HepG2 (cell line): ENCODE measurements at regions not wholly inside any gene's neighbourhood (a gene's known extent, or its start where the extent isn't known, plus 50 kb on each side); places are given as distances from the start of the nearest gene placed in this dataset.

Source experiments
- ATAC-seq: fragments of 200-7000 bp; cut with Tn5 transposase; 3 replicates; pipeline ENCODE4 v1.9.1; 2020; ENCODE audit warnings: mild to moderate bottlenecking, moderate library complexity
- BruUV-seq: library from RNA; stranded (reverse); fragments of 400-500 nt; replicated peaks from 2 replicates; lab custom pipeline; 2021; lab: Mats Ljungman, UMichigan
- CTCF ChIA-PET: fragments of 300-600 bp; formaldehyde crosslinking; extraction: SDS; loops from one replicate; lab custom pipeline; 2021; ENCODE audit warnings: low total read pairs, inconsistent platforms, low intra/inter-chr PET ratio; lab: Yijun Ruan, JAX
- POLR2A ChIA-PET: fragments of 350-600 bp; sonication (Branson Sonifier 250); formaldehyde crosslinking; loops from one replicate; lab custom pipeline; 2020; ENCODE audit warnings: antibody characterized with exemption, inconsistent platforms; lab: Yijun Ruan, JAX
- DNase-seq: peaks from one replicate; pipeline ENCODE4 v3.0.0-alpha.2; 2015; ENCODE audit warnings: low spot score
- FAIRE-seq: peaks from 3 replicates; lab custom pipeline; 2011; peaks lifted over from hg19 to GRCh38; lab: Jason Lieb, UNC
- H2AFZ ChIP-seq: one replicate; pipeline ENCODE4 v1.6.1; 2011; ENCODE audit warnings: low read length, inconsistent platforms
- H3K27ac ChIP-seq: fragments of 300-600 bp; 3 replicates; pipeline ENCODE4 v1.8.0; 2011; ENCODE audit warnings: mixed run types, mild to moderate bottlenecking, mixed read lengths, low read length, inconsistent platforms; ENCODE audit not compliant: insufficient read depth; ENCODE audit errors: extremely low read length
- H3K27me3 ChIP-seq, 2 experiments: fragments of 200-600 bp in 1 of 2; 2 replicates in 1 of 2; 3 replicates in 1 of 2; pipeline versions ENCODE4 v1.6.0 to v1.8.0; 2011; ENCODE audit warnings: low read length in 2 of 2, mild to moderate bottlenecking in 2 of 2, moderate library complexity in 2 of 2, inconsistent platforms in 1 of 2; ENCODE audit not compliant: insufficient read depth in 2 of 2, control insufficient read depth in 1 of 2
- H3K36me3 ChIP-seq, 2 experiments: fragments of 200-600 bp in 1 of 2; replicated peaks in 1 of 2; 2 replicates in 1 of 2; 3 replicates in 1 of 2; pipeline versions ENCODE4 v1.5.1 to v1.8.0; 2011; ENCODE audit warnings: low read length in 2 of 2, inconsistent platforms in 1 of 2; ENCODE audit not compliant: insufficient read depth in 2 of 2, control insufficient read depth in 1 of 2
- H3K4me1 ChIP-seq: 2 replicates; pipeline ENCODE4 v1.5.1; 2012; ENCODE audit warnings: low read length, inconsistent platforms; ENCODE audit not compliant: insufficient read depth
- H3K4me2 ChIP-seq: 2 replicates; pipeline ENCODE4 v1.6.0; 2011; ENCODE audit warnings: low read depth, low read length, inconsistent platforms
- H3K4me3 ChIP-seq, 3 experiments: fragments of 200-600 bp in 1 of 3; sonication (generic), shearing (Covaris generic) in 1 of 3; replicated peaks in 1 of 3; 2 replicates each; pipeline ENCODE4 v1.5.1; 2011 to 2016; ENCODE audit warnings: low read length in 3 of 3, inconsistent platforms in 2 of 3, low read depth in 2 of 3, mild to moderate bottlenecking in 2 of 3, control low read depth in 1 of 3, mixed read lengths in 1 of 3; ENCODE audit not compliant: insufficient read depth in 1 of 3
- H3K79me2 ChIP-seq: one replicate; pipeline ENCODE4 v1.6.1; 2011; ENCODE audit warnings: low read length, inconsistent platforms; ENCODE audit not compliant: insufficient read depth
- H3K9ac ChIP-seq: 2 replicates; pipeline ENCODE4 v1.6.0; 2011; ENCODE audit warnings: mild to moderate bottlenecking, low read depth, low read length, inconsistent platforms; ENCODE audit not compliant: insufficient read depth
- H3K9me3 ChIP-seq: 2 replicates; pipeline ENCODE4 v1.5.1; 2012; ENCODE audit warnings: mild to moderate bottlenecking, low read length
- H4K20me1 ChIP-seq: 2 replicates; pipeline ENCODE4 v1.6.0; 2011; ENCODE audit warnings: inconsistent platforms, mild to moderate bottlenecking, low read length, moderate library complexity; ENCODE audit not compliant: insufficient read depth
- FOXA3 ChIP-seq: IDR thresholded peaks from 2 replicates; pipeline ENCODE4 v1.6.1; 2016; ENCODE audit warnings: missing genetic modification reagents, missing compliant biosample characterization
- HES4 ChIP-seq: sonication (generic); formaldehyde crosslinking; IDR thresholded peaks from 2 replicates; pipeline ENCODE4 v1.9.0; 2021; ENCODE audit warnings: mild to moderate bottlenecking, missing genetic modification reagents, borderline replicate concordance
- HNRNPH1 ChIP-seq: fragments of 200-400 bp; formaldehyde crosslinking; optimal IDR thresholded peaks from 2 replicates; pipeline ENCODE3; 2017; ENCODE audit warnings: mild to moderate bottlenecking, low read depth, low read length
- HNRNPLL ChIP-seq: fragments of 200-400 bp; formaldehyde crosslinking; IDR thresholded peaks from 2 replicates; pipeline ENCODE4 v1.6.1; 2017; ENCODE audit warnings: mild to moderate bottlenecking, low read depth, low read length; ENCODE audit not compliant: poor library complexity, severe bottlenecking
- NFIC ChIP-seq: IDR thresholded peaks from 2 replicates; pipeline ENCODE4 v1.6.1; 2012; ENCODE audit warnings: mild to moderate bottlenecking, low read length, inconsistent platforms
- PPARG ChIP-seq: conservative IDR thresholded peaks from 2 replicates; pipeline ENCODE4 v1.6.1; 2016; ENCODE audit warnings: missing biosample characterization, missing genetic modification reagents
- SATB2 ChIP-seq: sonication (generic); formaldehyde crosslinking; IDR thresholded peaks from 2 replicates; pipeline ENCODE4 v1.5.0; 2020; ENCODE audit warnings: missing genetic modification reagents
- ZFX ChIP-seq: sonication (generic); formaldehyde crosslinking; IDR thresholded peaks from 2 replicates; pipeline ENCODE4 v1.4.0; 2020; ENCODE audit warnings: mild to moderate bottlenecking, low read depth, missing genetic modification reagents, moderate library complexity
- ZMAT3 ChIP-seq: sonication (generic); formaldehyde crosslinking; conservative IDR thresholded peaks from 2 replicates; pipeline ENCODE4 v1.7.0; 2021; ENCODE audit warnings: missing genetic modification reagents
- ZNF451 ChIP-seq: sonication (generic); formaldehyde crosslinking; IDR thresholded peaks from 2 replicates; pipeline ENCODE4 v1.5.0; 2020; ENCODE audit warnings: mild to moderate bottlenecking, missing genetic modification reagents
- ZNF549 ChIP-seq: sonication (generic); formaldehyde crosslinking; IDR thresholded peaks from 2 replicates; pipeline ENCODE4 v1.5.0; 2020; ENCODE audit warnings: missing genetic modification reagents
- WGBS: methylation state at CpG from one replicate; pipeline ENCODE4 v1.1.6; 2017; ENCODE audit warnings: low lambda C conversion rate; 5-methylcytosine and 5-hydroxymethylcytosine counted together
- in situ Hi-C: cut with HindIII; loops from 2 replicates; pipeline ENCODE4 v1.10.0; 2017; ENCODE audit warnings: low pct_unique_long_range_greater_than_20kb; ENCODE audit not compliant: extremely low pct_ligation_motif_present
- intact Hi-C: fragments of 100-400 bp; cut with micrococcal nuclease; formaldehyde crosslinking; loops from one replicate; pipeline ENCODE4 v1.10.0; 2022; ENCODE audit not compliant: unreplicated experiment
- TF ChIP-seq, protein P1 (sequence below): sonication (generic); formaldehyde crosslinking; IDR thresholded peaks from 2 replicates; pipeline ENCODE4 v1.5.1; 2020; ENCODE audit warnings: mild to moderate bottlenecking, missing genetic modification reagents, borderline replicate concordance

DNA sequence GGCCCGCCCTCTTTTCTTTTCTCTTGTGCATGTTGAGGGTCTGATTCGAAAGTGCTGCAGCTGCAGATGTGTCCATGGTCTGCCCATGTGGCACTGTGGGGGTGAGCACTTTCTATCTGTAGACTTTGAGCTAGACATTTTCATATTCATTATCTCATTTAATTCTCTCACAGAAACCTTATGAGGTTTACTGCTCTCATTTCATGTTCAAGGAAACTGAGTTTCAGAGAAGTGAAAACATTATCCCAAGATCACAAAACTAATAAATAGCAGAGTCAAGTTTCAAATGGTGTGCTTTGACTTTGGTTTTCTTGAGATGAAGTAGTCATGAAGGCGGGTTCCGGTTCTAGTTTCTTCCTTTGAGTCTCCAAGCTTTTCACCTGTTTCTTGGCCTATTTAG lies 536.5 kb upstream of the ZNF462 start:
- no peak for ATAC-seq
- no peak overlapping the region for H3K4me2 ChIP-seq
- CTCF ChIA-PET: no interaction called here
- in situ Hi-C loops: no loop called here
- POLR2A ChIA-PET: no interaction called here
- no peak for FAIRE-seq
- H3K27ac ChIP-seq: no peak overlapping the region
- no peaks in the 10 kb centered on the region for H3K9me3 ChIP-seq
- no peaks in the 10 kb centered on the region for H3K27me3 ChIP-seq
- DNase-seq: no peak
- H3K4me1 ChIP-seq: no peaks in the 10 kb centered on the region
- no peaks in the 10 kb centered on the region for H4K20me1 ChIP-seq
- BruUV-seq: no TSS peak
- H3K79me2 ChIP-seq: no peaks in the 10 kb centered on the region
- H2AFZ ChIP-seq: no peak overlapping the region
- no peak for TF ChIP-seq ZNF451 (CRISPR knock-in tag)
- TF ChIP-seq, protein P1, sequence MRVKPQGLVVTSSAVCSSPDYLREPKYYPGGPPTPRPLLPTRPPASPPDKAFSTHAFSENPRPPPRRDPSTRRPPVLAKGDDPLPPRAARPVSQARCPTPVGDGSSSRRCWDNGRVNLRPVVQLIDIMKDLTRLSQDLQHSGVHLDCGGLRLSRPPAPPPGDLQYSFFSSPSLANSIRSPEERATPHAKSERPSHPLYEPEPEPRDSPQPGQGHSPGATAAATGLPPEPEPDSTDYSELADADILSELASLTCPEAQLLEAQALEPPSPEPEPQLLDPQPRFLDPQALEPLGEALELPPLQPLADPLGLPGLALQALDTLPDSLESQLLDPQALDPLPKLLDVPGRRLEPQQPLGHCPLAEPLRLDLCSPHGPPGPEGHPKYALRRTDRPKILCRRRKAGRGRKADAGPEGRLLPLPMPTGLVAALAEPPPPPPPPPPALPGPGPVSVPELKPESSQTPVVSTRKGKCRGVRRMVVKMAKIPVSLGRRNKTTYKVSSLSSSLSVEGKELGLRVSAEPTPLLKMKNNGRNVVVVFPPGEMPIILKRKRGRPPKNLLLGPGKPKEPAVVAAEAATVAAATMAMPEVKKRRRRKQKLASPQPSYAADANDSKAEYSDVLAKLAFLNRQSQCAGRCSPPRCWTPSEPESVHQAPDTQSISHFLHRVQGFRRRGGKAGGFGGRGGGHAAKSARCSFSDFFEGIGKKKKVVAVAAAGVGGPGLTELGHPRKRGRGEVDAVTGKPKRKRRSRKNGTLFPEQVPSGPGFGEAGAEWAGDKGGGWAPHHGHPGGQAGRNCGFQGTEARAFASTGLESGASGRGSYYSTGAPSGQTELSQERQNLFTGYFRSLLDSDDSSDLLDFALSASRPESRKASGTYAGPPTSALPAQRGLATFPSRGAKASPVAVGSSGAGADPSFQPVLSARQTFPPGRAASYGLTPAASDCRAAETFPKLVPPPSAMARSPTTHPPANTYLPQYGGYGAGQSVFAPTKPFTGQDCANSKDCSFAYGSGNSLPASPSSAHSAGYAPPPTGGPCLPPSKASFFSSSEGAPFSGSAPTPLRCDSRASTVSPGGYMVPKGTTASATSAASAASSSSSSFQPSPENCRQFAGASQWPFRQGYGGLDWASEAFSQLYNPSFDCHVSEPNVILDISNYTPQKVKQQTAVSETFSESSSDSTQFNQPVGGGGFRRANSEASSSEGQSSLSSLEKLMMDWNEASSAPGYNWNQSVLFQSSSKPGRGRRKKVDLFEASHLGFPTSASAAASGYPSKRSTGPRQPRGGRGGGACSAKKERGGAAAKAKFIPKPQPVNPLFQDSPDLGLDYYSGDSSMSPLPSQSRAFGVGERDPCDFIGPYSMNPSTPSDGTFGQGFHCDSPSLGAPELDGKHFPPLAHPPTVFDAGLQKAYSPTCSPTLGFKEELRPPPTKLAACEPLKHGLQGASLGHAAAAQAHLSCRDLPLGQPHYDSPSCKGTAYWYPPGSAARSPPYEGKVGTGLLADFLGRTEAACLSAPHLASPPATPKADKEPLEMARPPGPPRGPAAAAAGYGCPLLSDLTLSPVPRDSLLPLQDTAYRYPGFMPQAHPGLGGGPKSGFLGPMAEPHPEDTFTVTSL (CRISPR knock-in tag): no peak
- TF ChIP-seq HNRNPH1: no peak
- TF ChIP-seq PPARG: no peak
- TF ChIP-seq FOXA3 (CRISPR knock-in tag): no peak
- TF ChIP-seq HNRNPLL: no peak
- no peak for TF ChIP-seq ZNF549 (CRISPR knock-in tag)
- TF ChIP-seq NFIC: no peak
- TF ChIP-seq HES4 (CRISPR knock-in tag): no peak
- TF ChIP-seq ZMAT3 (CRISPR knock-in tag): no peak
- no peak for TF ChIP-seq ZFX
- TF ChIP-seq SATB2 (CRISPR knock-in tag): no peak
- TF ChIP-seq, all 625 proteins: peak for 0
- 4% methylated on average over 4 of the region's 4 CpGs for WGBS
- intact Hi-C loops: no loop called here
- Histone ChIP-seq H3K36me3 (no peaks in the 10 kb centered on the region), H3K4me3 (no peak overlapping the region), H3K9ac (no peak overlapping the region)
